Hepatocyte (in vitro differentiated cells): ENCODE measurements at regions not wholly inside any gene's neighbourhood (a gene's known extent, or its start where the extent isn't known, plus 50 kb on each side); places are given as distances from the start of the nearest gene placed in this dataset.

Experiments
- EZH2 ChIP-seq: fragments of 200-600 bp; sonication (generic); IDR thresholded peaks from 2 replicates; pipeline ENCODE4 v1.6.1; 2016; ENCODE audit warnings: antibody characterized with exemption, mild to moderate bottlenecking, borderline replicate concordance
- EZH2phosphoT487 ChIP-seq: fragments of 200-600 bp; sonication (generic); IDR thresholded peaks from one replicate; pipeline ENCODE4 v1.6.1; 2018; ENCODE audit warnings: antibody characterized with exemption, mild to moderate bottlenecking, low read depth, moderate library complexity; ENCODE audit not compliant: unreplicated experiment, severe bottlenecking
- TF ChIP-seq, protein P1 (sequence below): fragments of 200-600 bp; sonication (generic); IDR thresholded peaks from 2 replicates; pipeline ENCODE4 v1.5.1; 2016; ENCODE audit warnings: antibody characterized with exemption, mild to moderate bottlenecking; ENCODE audit not compliant: poor library complexity

GRCh38 chr12:82008251-82008650 lies 249.1 kb upstream of the PPFIA2 start:
- TF ChIP-seq, protein P1, sequence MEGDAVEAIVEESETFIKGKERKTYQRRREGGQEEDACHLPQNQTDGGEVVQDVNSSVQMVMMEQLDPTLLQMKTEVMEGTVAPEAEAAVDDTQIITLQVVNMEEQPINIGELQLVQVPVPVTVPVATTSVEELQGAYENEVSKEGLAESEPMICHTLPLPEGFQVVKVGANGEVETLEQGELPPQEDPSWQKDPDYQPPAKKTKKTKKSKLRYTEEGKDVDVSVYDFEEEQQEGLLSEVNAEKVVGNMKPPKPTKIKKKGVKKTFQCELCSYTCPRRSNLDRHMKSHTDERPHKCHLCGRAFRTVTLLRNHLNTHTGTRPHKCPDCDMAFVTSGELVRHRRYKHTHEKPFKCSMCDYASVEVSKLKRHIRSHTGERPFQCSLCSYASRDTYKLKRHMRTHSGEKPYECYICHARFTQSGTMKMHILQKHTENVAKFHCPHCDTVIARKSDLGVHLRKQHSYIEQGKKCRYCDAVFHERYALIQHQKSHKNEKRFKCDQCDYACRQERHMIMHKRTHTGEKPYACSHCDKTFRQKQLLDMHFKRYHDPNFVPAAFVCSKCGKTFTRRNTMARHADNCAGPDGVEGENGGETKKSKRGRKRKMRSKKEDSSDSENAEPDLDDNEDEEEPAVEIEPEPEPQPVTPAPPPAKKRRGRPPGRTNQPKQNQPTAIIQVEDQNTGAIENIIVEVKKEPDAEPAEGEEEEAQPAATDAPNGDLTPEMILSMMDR = no peak
- TF ChIP-seq EZH2phosphoT487 = no peak
- TF ChIP-seq EZH2 = no peak
